ENCODE measurements at regions not wholly inside any gene's neighbourhood (a gene's known extent, or its start where the extent isn't known, plus 50 kb on each side); places are given as distances from the start of the nearest gene placed in this dataset.

- Histone ChIP-seq H3K36me3 (replicated peaks; ENCODE audit: insufficient read depth, low read length) (no peaks in the 10 kb centered on the region), H3K4me1 (ENCODE audit: low read length) (no peaks in the 10 kb centered on the region), H3K4me3 (ENCODE audit: low read length) (no peak overlapping the region), H4K20me1 (ENCODE audit: insufficient read depth, low read length) (no peaks in the 10 kb centered on the region), H3K4me2 (ENCODE audit: low read depth, low read length) (no peak overlapping the region), H3K9ac (ENCODE audit: low read length) (no peak overlapping the region), H3K79me2 (ENCODE audit: low read length) (no peaks in the 10 kb centered on the region), H3K27me3 (replicated peaks; ENCODE audit: insufficient read depth, low read length) (no peaks in the 10 kb centered on the region), H3K9me3 (replicated peaks; ENCODE audit: insufficient read depth, low read length) (no peaks in the 10 kb centered on the region), H3K9me2 (replicated peaks; ENCODE audit: insufficient read depth, low read length) (no peaks in the 10 kb centered on the region), H2AFZ (ENCODE audit: low read length) (no peak overlapping the region), H3K27ac (ENCODE audit: low read length) (no peak overlapping the region), H3F3A (ENCODE audit: insufficient read depth, low read length) (no peaks in the 10 kb centered on the region)
- no peak for DNase-seq
- TF ChIP-seq EZH2phosphoT487 (IDR thresholded peaks at IDR 0.05; ENCODE audit: low read length) (no peak), CTCF (IDR thresholded peaks at IDR 0.05; ENCODE audit: low read length) (no peak), EZH2 (optimal IDR thresholded peaks at IDR 0.05; ENCODE audit: low read depth, low read length) (no peak)
Observed at GRCh38 chr1:72932025-72932424, 649.7 kb upstream of the NEGR1 start.

GRCh38 chr1:72930528-72930927 lies 648.2 kb upstream of the NEGR1 start:
- TF ChIP-seq EZH2 (optimal IDR thresholded peaks at IDR 0.05; ENCODE audit: low read depth, low read length) (no peak), CTCF (IDR thresholded peaks at IDR 0.05; ENCODE audit: low read length) (no peak), EZH2phosphoT487 (IDR thresholded peaks at IDR 0.05; ENCODE audit: low read length) (no peak)
- no peaks in the 10 kb centered on the region for H3K9me2 ChIP-seq (replicated peaks; ENCODE audit: insufficient read depth, low read length)
- H3K27ac ChIP-seq (ENCODE audit: low read length), result no peak overlapping the region
- no peak overlapping the region for H3K4me3 ChIP-seq (ENCODE audit: low read length)
- H3K36me3 ChIP-seq (replicated peaks; ENCODE audit: insufficient read depth, low read length), result no peaks in the 10 kb centered on the region
- H3K79me2 ChIP-seq (ENCODE audit: low read length), result no peaks in the 10 kb centered on the region
- no peaks in the 10 kb centered on the region for H3K9me3 ChIP-seq (replicated peaks; ENCODE audit: insufficient read depth, low read length)
- no peaks in the 10 kb centered on the region for H3K4me1 ChIP-seq (ENCODE audit: low read length)
- H4K20me1 ChIP-seq (ENCODE audit: insufficient read depth, low read length), result no peaks in the 10 kb centered on the region
- no peaks in the 10 kb centered on the region for H3K27me3 ChIP-seq (replicated peaks; ENCODE audit: insufficient read depth, low read length)
- H3F3A ChIP-seq (ENCODE audit: insufficient read depth, low read length), result no peaks in the 10 kb centered on the region
- DNase-seq, result no peak
- no peak overlapping the region for H3K9ac ChIP-seq (ENCODE audit: low read length)
- H2AFZ ChIP-seq (ENCODE audit: low read length), result no peak overlapping the region
- H3K4me2 ChIP-seq (ENCODE audit: low read depth, low read length), result no peak overlapping the region

- Histone ChIP-seq H3K9ac (ENCODE audit: low read length) (no peak overlapping the region), H3K9me2 (replicated peaks; ENCODE audit: insufficient read depth, low read length) (no peaks in the 10 kb centered on the region), H3K79me2 (ENCODE audit: low read length) (no peaks in the 10 kb centered on the region), H3K27me3 (replicated peaks; ENCODE audit: insufficient read depth, low read length) (no peaks in the 10 kb centered on the region), H3F3A (ENCODE audit: insufficient read depth, low read length) (no peaks in the 10 kb centered on the region), H3K9me3 (replicated peaks; ENCODE audit: insufficient read depth, low read length) (no peaks in the 10 kb centered on the region), H3K4me2 (ENCODE audit: low read depth, low read length) (no peak overlapping the region), H4K20me1 (ENCODE audit: insufficient read depth, low read length) (no peaks in the 10 kb centered on the region), H3K36me3 (replicated peaks; ENCODE audit: insufficient read depth, low read length) (no peaks in the 10 kb centered on the region), H3K27ac (ENCODE audit: low read length) (no peak overlapping the region), H3K4me3 (ENCODE audit: low read length) (no peak overlapping the region), H3K4me1 (ENCODE audit: low read length) (no peaks in the 10 kb centered on the region), H2AFZ (ENCODE audit: low read length) (no peak overlapping the region)
- DNase-seq, result no peak
- no peak for TF ChIP-seq CTCF (IDR thresholded peaks at IDR 0.05; ENCODE audit: low read length)
- TF ChIP-seq EZH2phosphoT487 (IDR thresholded peaks at IDR 0.05; ENCODE audit: low read length), result no peak
- no peak for TF ChIP-seq EZH2 (optimal IDR thresholded peaks at IDR 0.05; ENCODE audit: low read depth, low read length)
Observed at GRCh38 chr1:72918940-72919339, 636.6 kb upstream of the NEGR1 start.
